Left renal pelvis (tissue), 4 donors: ENCODE measurements at regions not wholly inside any gene's neighbourhood (a gene's known extent, or its start where the extent isn't known, plus 50 kb on each side); places are given as distances from the start of the nearest gene placed in this dataset.

Experiments
- DNase-seq, 4 donors: peaks; one replicate each; pipeline ENCODE4 v3.0.0-alpha.2; 2013; ENCODE audit warnings: low read depth in 4 of 4, low spot score in 3 of 4

DNA sequence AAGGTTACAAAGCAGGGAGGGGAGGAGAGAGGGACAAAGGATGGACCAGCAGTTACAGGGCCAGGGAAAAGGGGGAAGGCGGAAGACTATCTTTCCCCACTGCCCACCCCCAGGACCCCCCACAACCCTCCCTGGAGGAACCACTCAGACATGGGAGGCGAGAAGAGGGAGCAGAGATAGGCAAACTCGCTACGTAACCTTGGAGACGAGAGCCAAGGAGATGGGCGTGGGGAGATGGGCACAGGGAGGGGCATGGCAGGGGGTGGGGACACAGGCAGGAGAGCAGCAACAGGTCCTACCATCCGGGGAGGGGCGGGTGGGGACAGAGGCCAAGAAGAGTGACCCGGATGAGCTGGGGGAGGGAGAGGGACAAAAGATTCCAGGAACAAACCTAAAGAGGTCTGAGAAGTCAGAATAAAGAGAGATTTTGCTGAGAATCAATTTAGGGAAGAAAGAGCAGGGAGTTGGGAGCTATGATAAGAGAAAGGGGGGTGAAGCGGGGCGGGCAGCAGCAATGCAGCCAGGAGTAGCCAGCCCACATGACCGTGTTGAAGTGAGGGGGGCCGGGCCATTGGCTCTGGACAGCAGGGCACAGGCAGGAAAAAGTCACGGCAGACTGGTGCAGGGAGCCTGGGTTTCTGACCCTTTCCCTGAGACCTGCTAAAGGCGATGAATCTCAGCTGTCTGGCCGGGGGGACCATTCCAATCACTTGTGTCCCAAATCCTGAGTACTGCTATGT, 128.4 kb downstream of the BUD13 start:
- no peak for DNase-seq

DNA sequence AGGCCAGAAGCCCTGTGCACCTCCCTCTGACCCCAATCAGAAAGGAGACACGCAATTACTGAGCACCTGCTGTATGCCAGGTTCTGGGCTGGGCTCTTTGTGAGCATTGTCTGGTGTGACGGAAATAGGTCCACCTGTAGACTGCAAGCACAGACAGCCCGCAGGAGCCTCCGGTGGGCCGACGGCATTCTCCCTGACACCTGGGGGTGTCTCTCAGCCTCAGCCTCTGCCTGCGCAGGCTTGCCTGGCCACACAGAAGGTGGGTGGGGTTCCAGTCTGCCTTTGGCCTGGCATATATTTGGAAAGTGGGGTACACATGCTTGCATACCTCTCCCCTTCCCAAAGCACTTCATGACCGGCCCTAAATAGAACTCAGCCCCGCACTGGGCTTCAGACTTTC, 129.3 kb downstream of the BUD13 start:
- no peak for DNase-seq

DNA sequence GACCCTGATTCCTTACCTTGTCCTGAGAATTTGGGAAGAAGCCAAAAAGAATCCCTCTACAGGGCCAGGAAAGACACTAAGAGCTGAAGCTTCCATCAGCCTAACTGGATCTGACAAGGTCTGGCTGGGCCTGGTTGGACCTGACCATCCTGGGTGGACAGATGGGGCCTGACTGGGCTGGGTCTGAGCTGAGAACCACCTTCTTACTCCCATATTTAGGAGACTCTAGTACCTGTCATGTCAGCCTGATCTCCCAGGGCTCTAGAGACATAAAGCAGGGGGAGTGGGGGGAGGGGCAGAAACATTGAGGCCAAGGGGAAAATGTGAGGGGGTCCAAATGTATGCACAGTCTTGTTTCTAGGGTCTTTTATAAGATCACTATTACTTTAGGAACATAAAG, 129.9 kb downstream of the BUD13 start:
- no peak for DNase-seq

DNA sequence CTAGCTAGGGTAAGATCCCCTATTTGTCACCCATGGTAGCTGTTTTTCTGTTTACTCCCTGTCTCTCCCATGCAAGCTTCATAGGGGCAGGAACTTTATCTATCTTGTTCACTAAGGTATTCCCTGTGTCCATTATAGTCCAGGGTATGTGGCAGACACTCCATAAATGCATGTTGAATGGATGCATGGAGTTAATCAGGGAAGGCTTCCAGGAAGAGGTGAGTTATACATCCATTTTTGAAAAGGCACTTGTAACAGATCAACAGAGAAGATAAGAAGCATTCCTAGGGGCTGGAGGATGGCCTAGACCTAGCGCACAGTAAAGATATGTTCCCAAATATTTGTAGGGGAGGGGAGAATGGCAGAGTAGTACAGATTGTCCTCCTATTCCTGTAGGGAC, 130.3 kb downstream of the BUD13 start:
- DNase-seq, result no peak

DNA sequence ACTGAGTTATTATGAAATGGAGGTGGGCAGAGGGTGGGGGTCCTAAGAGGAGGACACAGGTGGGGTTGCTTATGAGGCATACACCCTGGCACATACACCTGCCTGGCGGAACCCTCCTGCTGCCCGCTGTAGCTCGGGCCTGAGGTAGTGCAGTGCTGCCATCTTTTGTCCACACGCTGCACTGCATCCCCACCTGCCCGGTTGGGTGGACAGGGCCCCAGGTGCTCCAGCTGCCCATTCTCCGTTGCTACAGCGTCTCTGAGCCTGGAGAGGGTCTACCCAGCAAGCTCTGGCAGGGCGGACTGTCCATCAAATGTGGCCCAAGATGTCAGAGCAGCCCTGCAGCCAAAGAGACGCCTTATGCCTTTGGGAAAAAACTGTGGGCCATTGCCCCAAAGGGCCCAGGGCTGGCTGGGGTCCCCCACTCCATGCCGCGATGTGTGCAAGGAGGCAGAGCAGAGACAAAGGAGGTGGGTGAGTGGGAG, 131.2 kb downstream of the BUD13 start:
- peak in 3 of 4 donors; percentile 22 to 23 (median 22) for DNase-seq

DNA sequence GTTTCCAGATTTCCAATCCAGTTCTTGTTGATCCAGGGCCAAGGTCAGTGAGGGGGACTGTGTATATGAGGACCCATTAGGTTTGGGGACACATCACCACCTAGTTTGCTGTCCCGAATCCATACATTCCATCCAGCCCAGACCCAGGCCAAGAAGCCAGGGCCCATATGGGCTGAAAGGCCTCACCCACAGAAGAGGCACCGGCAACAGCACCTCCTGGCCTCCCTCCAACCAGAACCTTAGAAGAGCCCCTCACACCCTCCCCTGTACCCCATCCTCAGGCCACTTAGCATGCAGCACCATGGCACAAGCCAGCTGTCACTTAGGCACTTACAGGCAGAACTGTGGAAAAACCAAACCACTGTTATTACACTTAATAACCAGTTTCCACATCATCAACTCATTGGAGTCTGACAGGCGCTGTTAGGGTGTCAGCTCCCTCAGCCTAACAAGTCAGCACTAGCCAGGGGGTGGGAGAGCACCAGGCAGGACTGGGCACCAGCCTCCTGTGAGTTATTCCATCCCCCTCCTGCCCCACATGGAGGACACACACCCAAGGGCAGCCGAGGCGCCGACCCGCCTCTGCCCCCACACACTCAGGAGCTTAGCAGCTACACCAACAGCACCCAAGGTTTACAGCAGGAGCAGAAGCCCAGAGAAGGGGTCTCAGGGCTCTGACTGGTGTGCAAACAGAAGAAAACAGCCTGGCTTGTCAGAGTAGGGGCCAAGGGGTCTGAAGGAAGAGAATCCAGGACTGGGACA, 132.0 kb downstream of the BUD13 start:
- no peak for DNase-seq

DNA sequence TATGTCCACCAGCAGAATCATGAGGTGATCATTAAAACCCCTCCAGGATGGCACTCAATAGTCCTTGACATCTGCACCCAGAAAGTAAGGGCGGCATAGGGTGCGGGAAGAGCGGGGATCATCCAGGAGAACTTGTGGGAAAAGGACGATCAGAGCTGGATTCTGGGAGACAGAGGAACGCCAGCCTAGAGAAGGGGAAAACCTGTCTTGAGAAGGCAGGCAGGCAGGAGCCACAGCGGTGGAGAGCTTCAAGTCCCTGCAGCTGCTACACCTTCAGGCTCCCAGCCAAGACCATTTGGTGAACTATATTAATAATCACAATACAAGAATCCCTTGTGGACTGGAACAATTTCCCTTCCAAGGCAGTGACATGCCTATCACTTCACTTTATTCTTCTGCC, 134.3 kb downstream of the BUD13 start:
- no peak for DNase-seq

DNA sequence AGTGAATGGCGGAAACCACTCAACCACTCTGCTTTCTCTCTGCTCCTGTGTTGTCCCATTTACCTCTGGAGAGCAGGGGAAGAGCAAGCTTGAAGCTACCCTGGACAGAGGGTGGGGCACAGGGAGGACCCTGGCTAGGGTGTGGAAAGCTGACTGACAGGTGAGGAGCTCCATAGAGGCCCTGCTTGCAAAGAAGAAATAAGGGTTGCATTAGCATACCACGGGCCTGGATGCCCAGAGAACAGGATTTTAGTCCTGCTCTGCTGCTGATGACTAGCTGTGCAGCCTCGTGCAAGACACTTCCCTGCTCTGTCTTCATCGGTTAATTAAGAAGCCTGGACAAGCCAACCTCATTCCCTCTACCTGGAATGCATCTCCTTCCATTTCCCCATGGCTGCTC, 135.0 kb downstream of the BUD13 start:
- DNase-seq, result no peak

DNA sequence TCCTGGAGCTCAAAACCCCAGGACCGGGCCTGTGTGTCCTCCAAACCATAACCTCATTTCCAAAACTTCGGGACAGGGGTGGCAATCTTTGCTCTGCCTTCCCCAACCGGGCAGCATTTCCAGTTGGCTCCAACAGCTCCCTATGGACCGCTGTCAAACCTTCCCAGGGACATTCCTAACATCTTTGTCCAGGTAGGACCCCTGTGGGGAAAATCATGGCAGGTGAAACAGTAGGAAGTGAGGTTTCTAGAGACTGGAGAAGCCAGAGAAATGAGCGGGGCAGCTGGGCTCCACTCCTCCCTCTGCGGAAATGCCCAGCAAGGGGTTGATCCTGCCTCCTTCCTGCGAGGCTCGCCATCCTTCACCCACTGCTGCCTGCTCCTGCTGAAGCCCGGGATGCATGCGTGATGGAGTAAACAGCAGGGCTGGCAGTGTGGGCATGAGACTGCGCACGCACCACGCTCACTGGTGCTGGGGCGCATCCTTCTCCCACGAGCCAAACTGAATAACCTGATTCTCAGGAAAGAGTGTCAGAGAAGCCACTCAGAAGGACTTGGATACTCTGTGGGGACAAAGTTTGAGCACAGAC, 136.4 kb downstream of the BUD13 start:
- DNase-seq, result no peak

DNA sequence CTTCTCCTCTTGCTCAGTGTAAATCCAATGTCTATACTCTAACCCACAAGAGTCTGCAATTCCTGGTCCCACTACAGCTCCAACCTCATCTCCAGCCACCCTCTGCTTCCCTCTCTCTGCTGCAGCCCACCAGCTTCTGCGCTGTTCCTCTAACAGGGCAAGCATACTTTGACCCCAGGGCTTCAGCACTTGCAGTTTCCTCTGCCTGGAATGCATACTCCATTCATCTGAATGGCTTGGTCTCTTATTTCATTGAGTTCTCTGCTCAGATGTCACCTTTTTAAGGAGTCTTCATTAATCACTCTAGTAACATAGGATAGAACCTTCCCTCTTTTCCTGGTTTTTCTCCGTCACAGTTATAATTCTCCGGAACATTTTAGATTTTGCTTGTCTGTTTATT, 141.6 kb downstream of the BUD13 start:
- DNase-seq, result no peak

DNA sequence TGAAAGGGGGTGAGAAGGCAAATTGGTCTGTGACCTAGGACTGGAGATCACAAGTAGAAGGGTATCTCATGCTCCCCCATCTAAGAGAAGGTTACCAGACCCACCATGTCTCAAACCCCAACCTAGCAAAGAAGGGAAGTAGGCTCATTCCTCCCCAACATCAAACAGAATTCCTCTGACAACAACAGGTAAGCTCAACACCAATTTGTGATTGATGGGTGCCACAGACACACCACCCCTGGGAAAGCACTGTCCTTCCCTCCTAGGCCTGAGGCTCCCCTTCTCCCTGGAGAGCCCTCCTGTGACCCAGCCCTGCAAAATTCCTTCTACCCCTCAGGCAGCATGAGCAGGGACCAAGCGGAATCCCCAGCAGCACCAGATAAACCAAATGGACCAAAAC, 154.3 kb downstream of the BUD13 start:
- no peak for DNase-seq

DNA sequence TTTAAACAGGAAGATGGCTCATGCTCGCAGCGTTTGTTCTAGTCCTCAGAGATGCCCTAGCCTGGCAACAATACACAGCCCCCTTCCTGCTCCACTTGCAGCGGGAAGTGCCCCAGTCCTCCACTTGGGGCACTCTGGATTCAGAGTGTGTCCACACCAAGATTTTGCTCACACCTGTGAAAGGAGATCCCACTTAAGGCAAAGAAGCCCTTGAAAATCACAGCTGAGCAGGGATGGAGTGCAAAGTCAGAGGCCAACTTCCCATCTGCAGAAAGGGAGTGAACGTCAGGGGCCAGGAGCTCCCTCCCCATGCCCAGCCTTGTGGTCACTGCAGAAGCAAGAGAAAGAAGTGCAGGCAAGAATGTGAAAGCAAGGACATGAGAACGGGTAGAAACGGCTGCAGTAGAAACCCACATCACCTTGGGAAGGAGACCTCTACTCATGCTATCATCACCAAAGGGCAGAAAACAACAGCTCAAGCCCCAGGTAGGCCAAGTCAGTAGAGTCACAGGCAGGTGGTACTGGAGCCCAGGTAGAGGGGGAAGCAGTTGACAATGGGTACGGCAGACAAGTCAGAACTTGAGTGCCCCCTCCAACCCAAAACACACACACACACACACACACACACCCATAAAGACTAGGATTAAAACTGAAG, 157.4 kb downstream of the BUD13 start:
- DNase-seq, result no peak

DNA sequence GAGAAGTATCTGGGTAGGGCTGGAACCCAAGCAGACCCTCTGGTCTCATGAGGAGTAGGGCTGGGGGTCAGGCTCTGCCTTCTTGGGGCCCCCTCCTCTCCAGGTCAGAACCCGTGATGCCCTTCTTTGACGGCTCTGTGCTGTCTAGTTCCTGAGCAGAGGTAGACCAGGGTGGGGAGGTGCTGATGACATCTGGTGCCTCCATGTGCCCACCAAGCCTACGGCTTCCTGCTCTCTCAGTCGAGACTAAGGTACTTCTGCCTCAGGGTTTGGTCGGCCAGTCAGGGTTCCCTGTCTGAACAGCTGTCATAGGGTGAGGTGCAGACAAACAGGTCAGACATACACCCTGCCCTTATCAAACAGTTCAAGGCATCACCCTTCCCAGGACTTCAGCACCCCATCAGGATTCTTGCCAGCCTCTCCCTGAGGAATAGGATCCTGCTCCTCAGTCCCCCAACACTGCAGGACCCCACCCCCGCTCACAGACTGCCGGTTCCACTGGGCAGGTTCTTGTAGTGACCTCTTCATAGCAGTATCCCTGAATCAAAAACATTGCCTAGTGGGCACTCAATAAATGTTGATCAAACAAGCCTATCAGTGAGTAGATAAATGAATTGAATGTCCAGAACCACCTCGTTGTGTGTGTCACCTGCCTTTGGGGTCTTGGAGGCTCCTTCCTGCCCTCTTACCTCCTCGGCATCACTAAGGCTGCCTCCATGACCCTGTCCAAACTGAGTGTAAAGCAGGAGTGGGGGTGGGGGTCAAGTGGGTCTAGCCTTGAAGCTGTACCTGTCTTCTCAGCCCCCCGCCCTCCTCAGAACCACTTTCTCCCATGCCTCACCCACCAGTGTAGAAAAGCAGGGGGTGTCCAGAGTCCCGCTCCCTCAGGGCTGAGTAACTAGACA, 158.2 kb downstream of the BUD13 start:
- DNase-seq, result no peak

DNA sequence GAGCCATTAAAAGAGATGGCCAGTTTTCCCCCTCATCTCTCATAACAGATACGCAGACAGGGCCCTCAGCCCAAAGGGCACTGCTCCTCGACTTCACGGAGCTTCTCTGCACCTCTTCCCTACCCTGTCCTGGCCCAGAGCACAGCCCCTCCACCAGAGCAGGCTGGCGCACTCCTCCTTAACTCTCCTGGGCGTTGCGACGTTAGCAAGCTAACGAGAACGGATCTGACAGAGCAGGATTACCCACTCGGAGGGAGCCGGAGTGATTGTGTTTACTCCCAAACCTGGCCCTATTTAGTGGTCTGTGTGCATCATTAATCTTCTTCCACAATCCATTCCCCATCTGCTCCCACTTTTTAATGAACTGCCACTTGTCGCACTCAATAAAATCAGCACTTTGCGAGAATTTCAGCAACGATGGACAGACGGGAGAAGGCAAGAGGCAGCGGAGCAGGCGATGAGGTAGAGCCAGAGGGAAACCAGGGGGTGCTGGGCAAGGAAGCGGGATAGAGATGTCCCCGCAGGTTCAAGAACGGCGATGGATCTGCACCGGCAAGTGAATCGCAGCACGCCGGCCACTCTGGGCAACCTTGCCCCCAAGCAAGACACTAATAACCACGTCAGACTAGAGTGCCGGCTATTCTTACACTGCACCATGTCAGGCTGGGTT, 159.4 kb downstream of the BUD13 start:
- no peak for DNase-seq

DNA sequence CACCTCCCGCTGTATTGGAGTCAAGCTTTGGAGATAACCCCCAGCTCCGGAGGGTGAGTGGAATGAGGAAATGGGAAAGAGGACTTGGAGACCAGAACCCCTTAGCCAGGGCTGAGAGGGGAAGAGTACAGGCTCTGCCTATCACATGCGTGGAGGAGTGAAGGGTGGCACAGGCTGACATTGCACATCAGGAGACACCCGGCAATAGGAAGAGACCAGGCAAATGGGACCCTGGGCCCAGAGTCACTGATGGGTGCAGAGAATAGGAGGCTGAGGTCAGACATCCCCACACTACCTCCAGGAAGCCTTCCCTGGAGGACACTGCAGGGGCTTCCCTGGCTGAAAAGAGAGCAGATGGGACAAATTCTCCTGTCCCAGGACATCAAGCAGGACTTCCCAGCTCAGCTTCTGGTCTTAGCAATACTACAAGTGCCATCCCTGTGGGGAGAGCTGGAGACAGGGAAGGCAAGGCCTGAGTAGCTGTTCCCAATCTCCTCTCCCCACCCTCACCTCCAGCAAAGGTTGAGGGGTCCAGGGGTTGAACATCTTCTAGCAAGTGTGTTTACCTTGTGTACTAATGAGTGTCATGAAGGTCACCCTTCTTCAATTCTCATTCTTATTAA, 160.7 kb downstream of the BUD13 start:
- DNase-seq, result no peak

DNA sequence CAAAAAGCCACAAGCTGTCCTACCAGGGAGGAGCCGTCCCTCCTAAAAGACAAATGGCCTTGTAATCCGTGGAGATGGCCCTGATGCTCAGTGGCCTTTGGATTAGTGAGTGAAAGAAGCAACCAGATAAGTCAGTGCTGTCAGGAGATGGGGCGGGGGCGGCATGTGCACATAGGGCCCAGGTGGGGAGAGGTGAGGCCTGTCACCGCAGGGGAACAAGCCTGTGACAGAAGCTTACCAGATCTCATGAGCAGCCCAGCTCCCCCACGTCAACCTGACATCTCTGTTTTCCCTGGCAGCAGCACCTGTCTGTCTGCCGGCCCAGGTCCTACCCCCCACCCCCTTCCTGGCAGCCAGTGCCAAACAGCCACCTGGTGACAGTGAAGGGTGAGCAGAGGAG, 162.6 kb downstream of the BUD13 start:
- no peak for DNase-seq

DNA sequence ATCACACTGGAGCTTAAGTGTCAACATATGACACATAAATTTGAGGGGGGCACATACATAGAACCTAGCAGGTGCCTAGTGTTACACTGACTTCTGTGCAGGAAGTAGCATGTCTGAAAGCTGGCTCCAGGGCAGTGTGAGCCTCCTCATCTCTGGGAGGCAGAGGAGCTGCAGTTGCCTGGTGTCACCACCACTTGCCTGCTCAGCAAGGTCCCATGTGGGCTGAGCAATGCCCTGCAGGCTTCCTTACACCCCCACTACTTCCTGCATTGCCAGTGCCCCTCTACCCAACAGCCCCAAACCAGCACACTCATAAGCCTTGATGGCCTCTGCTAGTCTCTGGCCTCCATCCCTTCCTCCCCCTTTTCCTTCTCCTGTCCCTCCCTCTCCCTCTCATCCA, 165.8 kb downstream of the BUD13 start:
- DNase-seq, result no peak

DNA sequence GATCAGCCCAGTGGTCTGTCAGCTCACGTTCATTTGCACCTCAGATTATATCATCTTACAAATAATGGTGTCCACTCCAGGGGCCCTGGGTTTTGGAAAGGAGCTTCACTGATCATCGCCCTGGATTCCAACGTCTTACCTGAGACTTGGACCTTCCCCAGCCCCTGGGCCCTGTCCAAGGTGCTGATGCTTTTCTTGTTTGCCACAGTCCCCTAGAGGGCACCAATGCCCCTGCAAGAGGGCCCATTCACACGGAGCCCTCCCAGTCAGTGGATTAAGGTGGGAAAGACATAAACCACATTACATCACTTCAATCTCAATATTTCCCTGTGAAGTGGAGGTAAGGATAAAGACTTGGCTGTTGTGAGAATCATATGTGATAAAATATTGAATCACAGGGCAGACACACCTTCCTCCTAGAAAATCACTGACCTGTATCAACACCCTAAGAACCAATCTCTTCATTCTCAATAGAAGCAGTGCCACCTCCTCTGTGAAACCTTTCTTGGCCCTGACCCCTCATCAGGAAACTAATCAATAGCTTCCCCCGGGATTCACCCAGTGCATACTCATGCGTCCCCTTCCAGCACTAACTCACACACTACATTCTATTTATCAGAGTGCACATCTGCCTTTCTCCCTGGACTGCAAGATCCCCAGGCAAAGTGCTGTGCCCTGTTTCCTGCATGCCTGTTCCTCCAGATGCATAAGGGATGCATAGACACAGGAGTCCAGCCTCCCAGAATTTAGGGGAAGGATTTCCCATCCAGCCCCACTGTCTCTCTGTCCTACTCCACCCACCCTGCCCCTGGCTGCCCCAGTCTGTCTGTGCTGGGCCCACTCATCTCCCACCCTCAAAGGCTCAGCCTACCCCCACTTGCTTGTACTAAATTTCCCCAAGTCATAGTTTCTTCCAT, 167.0 kb downstream of the BUD13 start:
- peak; percentile 43 to 65 (median 50) for DNase-seq
